GM12878 (cell line): ENCODE measurements at regions not wholly inside any gene's neighbourhood (a gene's known extent, or its start where the extent isn't known, plus 50 kb on each side); places are given as distances from the start of the nearest gene placed in this dataset.
A peak's percentile ranks its signal among the peaks of the same experiment; 100 is the strongest.

Experiments used
- ATAC-seq: fragments of 200-7000 bp; cut with Tn5 transposase; 3 replicates; pipeline ENCODE4 v1.9.1; 2020; ENCODE audit warnings: mild to moderate bottlenecking, moderate library complexity
- BruUV-seq: library from RNA; stranded (reverse); fragments of 400-500 nt; replicated peaks from 2 replicates; lab custom pipeline; 2021; lab: Mats Ljungman, UMichigan
- CTCF ChIA-PET: fragments of 300-600 bp; sonication (Branson Sonifier 250); formaldehyde crosslinking; extraction: SDS; loops from one replicate; lab custom pipeline; 2021; ENCODE audit warnings: inconsistent platforms; lab: Yijun Ruan, JAX
- POLR2A ChIA-PET: fragments of 350-600 bp; formaldehyde crosslinking; extraction: SDS; loops from one replicate; lab custom pipeline; 2021; ENCODE audit warnings: inconsistent platforms; lab: Charles Lee
- RAD21 ChIA-PET: fragments of 300-600 bp; sonication (Branson Sonifier 250); formaldehyde crosslinking; loops from one replicate; lab custom pipeline; 2023; ENCODE audit warnings: antibody characterized with exemption; ENCODE audit not compliant: unreplicated experiment; lab: Charles Lee
- SMC1A ChIA-PET: fragments of 300-600 bp; sonication (Branson Sonifier 250); formaldehyde crosslinking; loops from one replicate; lab custom pipeline; 2023; ENCODE audit not compliant: unreplicated experiment, uncharacterized antibody; lab: Charles Lee
- DNase-seq: peaks from one replicate; pipeline ENCODE4 v3.0.0-alpha.2; 2011; ENCODE audit warnings: low read depth, low spot score
- FAIRE-seq: peaks from 3 replicates; lab custom pipeline; 2011; peaks lifted over from hg19 to GRCh38; lab: Jason Lieb, UNC
- H2AFZ ChIP-seq: 2 replicates; pipeline ENCODE4 v1.6.0; 2011; ENCODE audit warnings: low read depth, low read length, control low read depth; ENCODE audit not compliant: control insufficient read depth
- H3K27ac ChIP-seq: 2 replicates; pipeline ENCODE4 v1.5.1; 2011; ENCODE audit warnings: control low read depth; ENCODE audit not compliant: control insufficient read depth, insufficient read depth
- H3K27me3 ChIP-seq, 2 experiments: replicated peaks in 1 of 2; 2 replicates each; pipeline versions ENCODE4 v1.6.0 to v1.6.1; 2011; ENCODE audit warnings: low read length in 1 of 2; ENCODE audit not compliant: control insufficient read depth in 2 of 2, insufficient read depth in 2 of 2
- H3K36me3 ChIP-seq, 2 experiments: 2 replicates each; pipeline ENCODE4 v1.5.1; 2011; ENCODE audit warnings: low read length in 1 of 2; ENCODE audit not compliant: control insufficient read depth in 2 of 2, insufficient read depth in 2 of 2
- H3K4me1 ChIP-seq: 2 replicates; pipeline ENCODE4 v1.6.1; 2011; ENCODE audit warnings: mild to moderate bottlenecking, low read length, moderate library complexity, mixed read lengths; ENCODE audit not compliant: control insufficient read depth, insufficient read depth
- H3K4me2 ChIP-seq: 2 replicates; pipeline ENCODE4 v1.6.0; 2011; ENCODE audit warnings: control low read depth; ENCODE audit not compliant: control insufficient read depth, insufficient read depth
- H3K4me3 ChIP-seq: fragments of 200-600 bp; sonication (generic); 2 replicates; pipeline ENCODE4 v1.5.1; 2016
- H3K79me2 ChIP-seq: 2 replicates; pipeline ENCODE4 v1.6.0; 2011; ENCODE audit warnings: low read length; ENCODE audit not compliant: control insufficient read depth, insufficient read depth
- H3K9ac ChIP-seq: 2 replicates; pipeline ENCODE4 v1.8.0; 2011; ENCODE audit warnings: low read length, control low read depth, mixed read lengths; ENCODE audit not compliant: control insufficient read depth, insufficient read depth
- H3K9me3 ChIP-seq: replicated peaks from 3 replicates; pipeline ENCODE4 v1.5.1; 2011; ENCODE audit warnings: mild to moderate bottlenecking, low read length; ENCODE audit not compliant: control insufficient read depth, insufficient read depth
- H4K20me1 ChIP-seq: 2 replicates; pipeline ENCODE4 v1.6.0; 2011; ENCODE audit not compliant: control insufficient read depth, insufficient read depth
- BACH1 ChIP-seq: fragments of 450-650 bp; IDR thresholded peaks from 2 replicates; pipeline ENCODE4 v1.6.1; 2017; ENCODE audit warnings: mild to moderate bottlenecking, borderline replicate concordance
- CTCF ChIP-seq, 3 experiments: IDR thresholded peaks in 2 of 3; conservative IDR thresholded peaks in 1 of 3; 2 replicates each; pipeline ENCODE4 v1.5.1; 2011; ENCODE audit warnings: low read depth in 3 of 3, low read length in 3 of 3, mild to moderate bottlenecking in 3 of 3, control low read depth in 2 of 3, moderate library complexity in 2 of 3, inconsistent platforms in 1 of 3, mixed read lengths in 1 of 3; ENCODE audit not compliant: control insufficient read depth in 2 of 3, insufficient read depth in 1 of 3; ENCODE audit errors: extremely low read depth in 1 of 3
- JUND ChIP-seq: IDR thresholded peaks from 2 replicates; pipeline ENCODE4 v1.6.1; 2012; ENCODE audit warnings: low read depth, mild to moderate bottlenecking, low read length, improper control_type of control experiment, moderate library complexity
- NR2C1 ChIP-seq: fragments of 450-650 bp; IDR thresholded peaks from 2 replicates; pipeline ENCODE4 v1.6.1; 2017; ENCODE audit warnings: antibody characterized with exemption, mild to moderate bottlenecking, moderate library complexity
- RB1 ChIP-seq: fragments of 450-650 bp; formaldehyde crosslinking; IDR thresholded peaks from 2 replicates; pipeline ENCODE4 v1.6.1; 2017; ENCODE audit warnings: mild to moderate bottlenecking, borderline replicate concordance
- TCF3 ChIP-seq: IDR thresholded peaks from 2 replicates; pipeline ENCODE4 v1.6.1; 2012; ENCODE audit warnings: low read depth, mild to moderate bottlenecking, low read length, borderline replicate concordance; ENCODE audit not compliant: insufficient read depth
- TCF7 ChIP-seq: IDR thresholded peaks from 2 replicates; pipeline ENCODE4 v1.6.1; 2014; ENCODE audit warnings: antibody characterized with exemption, borderline replicate concordance
- ZBTB4 ChIP-seq: fragments of 450-650 bp; formaldehyde crosslinking; IDR thresholded peaks from 2 replicates; pipeline ENCODE4 v1.4.0; 2022; ENCODE audit warnings: mild to moderate bottlenecking, moderate library complexity
- ZBTB40 ChIP-seq: fragments of 450-650 bp; IDR thresholded peaks from 2 replicates; pipeline ENCODE4 v1.6.1; 2016; ENCODE audit warnings: mild to moderate bottlenecking, moderate library complexity, borderline replicate concordance
- ZNF592 ChIP-seq: fragments of 450-650 bp; IDR thresholded peaks from 2 replicates; pipeline ENCODE4 v1.6.1; 2017; ENCODE audit warnings: mild to moderate bottlenecking, moderate library complexity
- WGBS: methylation state at CpG from one replicate; pipeline ENCODE4 v1.1.6; 2016; ENCODE audit warnings: low lambda C conversion rate; ENCODE audit not compliant: insufficient replicate concordance, insufficient coverage; ENCODE audit errors: missing lambda C conversion rate; 5-methylcytosine and 5-hydroxymethylcytosine counted together
- in situ Hi-C: fragments of 300-500 bp; cut with MboI; formaldehyde crosslinking; loops from 9 replicates; pipeline ENCODE4 v1.14.3; 2018; ENCODE audit warnings: mixed read lengths
- intact Hi-C: fragments of 100-400 bp; cut with micrococcal nuclease; formaldehyde crosslinking; loops from one replicate; pipeline ENCODE4 v1.14.2; 2022; ENCODE audit not compliant: unreplicated experiment

- RAD21 ChIA-PET, result interaction anchor here (1.3 kb wide), 1 partner anchor 98 kb away, joined by 3 read pairs; no protein-coding TSS in a partner anchor
- DNase-seq (no peak), FAIRE-seq (no peak), ATAC-seq (peak; percentile 45)
- POLR2A ChIA-PET, result no interaction called here
- peaks cover 22% of the 10 kb centered on the region for H3K4me1 ChIP-seq
- SMC1A ChIA-PET, result interaction anchor here (1.1 kb wide), 1 partner anchor 153 kb away, joined by 3 read pairs; no protein-coding TSS in a partner anchor
- no peaks in the 10 kb centered on the region; the same call in 2 of the 3 replicates for H3K9me3 ChIP-seq
- no TSS peak for BruUV-seq
- H2AFZ ChIP-seq, result no peak overlapping the region
- no peaks in the 10 kb centered on the region for H4K20me1 ChIP-seq
- CTCF ChIA-PET, result interaction anchor here (1.1 kb wide), 1 partner anchor 10 kb away, joined by 5 read pairs; no protein-coding TSS in a partner anchor
- H3K27ac ChIP-seq, result no peak overlapping the region
- H3K79me2 ChIP-seq, result no peaks in the 10 kb centered on the region
- H3K4me2 ChIP-seq, result no peak overlapping the region
- no peaks in the 10 kb centered on the region for H3K36me3 ChIP-seq
- WGBS, result 6% methylated on average over 2 of the region's 2 CpGs
- no peak overlapping the region for H3K4me3 ChIP-seq
- in situ Hi-C loops (no loop called here), intact Hi-C loops (no loop called here)
- no peak overlapping the region for H3K9ac ChIP-seq
- H3K27me3 ChIP-seq, result no peaks in the 10 kb centered on the region
- TF ChIP-seq TCF3 (no peak), BACH1 (no peak), ZBTB4 (no peak), NR2C1 (no peak), ZBTB40 (no peak), ZNF592 (no peak), JUND (no peak), RB1 (no peak), TCF7 (no peak), CTCF (IDR thresholded peaks at IDR 0.05 in 2 of 3, conservative IDR thresholded peaks at IDR 0.05 in 1 of 3; ENCODE audit: control insufficient read depth in 2 of 3, extremely low read depth in 1 of 3, insufficient read depth in 1 of 3, low read depth in 3 of 3, low read length in 3 of 3) (peak in 2 of 3 experiments; percentile 19 to 29; a peak in 1 of 6 replicates)
Observed at GRCh38 chr7:131222171-131222570, 105.5 kb upstream of the MKLN1 start.
